Naive thymus-derived CD8-positive, alpha-beta T cell (primary cell): ENCODE measurements at regions not wholly inside any gene's neighbourhood (a gene's known extent, or its start where the extent isn't known, plus 50 kb on each side); places are given as distances from the start of the nearest gene placed in this dataset.

Experiments used
- ATAC-seq, 2 donors: fragments of 150-1000 bp; cut with Tn5 transposase in 1 of 2; sonication (Bioruptor Pico), chemical (Tn5 transposase) in 1 of 2; 1 replicate in 1 of 2; 2 replicates in 1 of 2; pipeline ENCODE4 v1.10.0; 2021; ENCODE audit warnings: mild to moderate bottlenecking in 2 of 2, moderate library complexity in 2 of 2
- POLR2A ChIA-PET: fragments of 350-600 bp; sonication (Branson Sonifier 250); formaldehyde crosslinking; loops from one replicate; lab custom pipeline; 2021; ENCODE audit warnings: antibody characterized with exemption; lab: Charles Lee
- DNase-seq, 10 donors: peaks; one replicate each; pipeline versions ENCODE4 v3.0.0 to v3.0.0-alpha.2; 2020 to 2022
- H3K27ac Mint-ChIP-seq, 10 donors: one replicate each; pipeline ENCODE4 v1.8.0; 2020 to 2022; ENCODE audit warnings: mild to moderate bottlenecking in 10 of 10, mixed read lengths in 10 of 10, moderate library complexity in 4 of 10, inconsistent platforms in 1 of 10
- H3K27me3 Mint-ChIP-seq, 5 donors: one replicate each; pipeline ENCODE4 v1.8.0; 2021 to 2022; ENCODE audit warnings: mixed read lengths in 5 of 5
- H3K36me3 Mint-ChIP-seq, 3 donors: one replicate each; pipeline ENCODE4 v1.8.0; 2020 to 2022; ENCODE audit warnings: mixed read lengths in 3 of 3, mild to moderate bottlenecking in 2 of 3, inconsistent platforms in 1 of 3
- H3K4me1 Mint-ChIP-seq, 4 donors: one replicate each; pipeline ENCODE4 v1.8.0; 2021 to 2022; ENCODE audit warnings: mixed read lengths in 4 of 4
- H3K4me3 Mint-ChIP-seq, 10 donors: one replicate each; pipeline ENCODE4 v1.8.0; 2020 to 2022; ENCODE audit warnings: mild to moderate bottlenecking in 10 of 10, mixed read lengths in 10 of 10, moderate library complexity in 6 of 10, inconsistent platforms in 1 of 10
- H3K9me3 Mint-ChIP-seq, 9 donors: one replicate each; pipeline ENCODE4 v1.8.0; 2020 to 2022; ENCODE audit warnings: mixed read lengths in 9 of 9, mild to moderate bottlenecking in 3 of 9, inconsistent platforms in 1 of 9, moderate library complexity in 1 of 9

- peaks cover 0 to 4% (median 0%) of the 10 kb centered on the region in 9 donors for H3K9me3 Mint-ChIP-seq
- ATAC-seq (no peak), DNase-seq (no peak)
- POLR2A ChIA-PET: no interaction called here
- H3K27me3 Mint-ChIP-seq: peaks cover 0 to 6% (median 0%) of the 10 kb centered on the region in 5 donors
- no peak overlapping the region for H3K4me3 Mint-ChIP-seq
- H3K36me3 Mint-ChIP-seq: no peaks in the 10 kb centered on the region
- no peaks in the 10 kb centered on the region for H3K4me1 Mint-ChIP-seq
- H3K27ac Mint-ChIP-seq: no peak overlapping the region
These were observed 151.1 kb downstream of the PJA1 start for GRCh38 chrX:69014200-69014599.

- Mint-ChIP-seq H3K27ac (no peak overlapping the region), H3K36me3 (peaks cover 0 to 4% (median 0%) of the 10 kb centered on the region in 3 donors), H3K9me3 (peaks cover 0 to 9% (median 0%) of the 10 kb centered on the region in 9 donors), H3K27me3 (peaks cover 0 to 6% (median 0%) of the 10 kb centered on the region in 5 donors), H3K4me1 (no peaks in the 10 kb centered on the region), H3K4me3 (no peak overlapping the region)
- ATAC-seq (no peak), DNase-seq (no peak)
- POLR2A ChIA-PET: no interaction called here
These were observed 154.9 kb downstream of the PJA1 start for GRCh38 chrX:69010339-69010738.

- no peak for DNase-seq
- no peak overlapping the region for H3K4me3 Mint-ChIP-seq
- H3K9me3 Mint-ChIP-seq: peaks cover 0 to 2% (median 0%) of the 10 kb centered on the region in 9 donors
- H3K27ac Mint-ChIP-seq: peak overlapping the region in 1 of 10 donors; percentile 16
- H3K27me3 Mint-ChIP-seq: no peaks in the 10 kb centered on the region
- no peaks in the 10 kb centered on the region for H3K4me1 Mint-ChIP-seq
- no peak for ATAC-seq
- POLR2A ChIA-PET: no interaction called here
- no peaks in the 10 kb centered on the region for H3K36me3 Mint-ChIP-seq
These were observed 164.4 kb downstream of the PJA1 start for GRCh38 chrX:69000877-69001276.

- H3K9me3 Mint-ChIP-seq: no peaks in the 10 kb centered on the region
- H3K27me3 Mint-ChIP-seq: no peaks in the 10 kb centered on the region
- peaks cover 0 to 2% (median 0%) of the 10 kb centered on the region in 4 donors for H3K4me1 Mint-ChIP-seq
- no peak overlapping the region for H3K27ac Mint-ChIP-seq
- DNase-seq: no peak
- H3K4me3 Mint-ChIP-seq: no peak overlapping the region
- ATAC-seq: no peak
- no peaks in the 10 kb centered on the region for H3K36me3 Mint-ChIP-seq
- POLR2A ChIA-PET: no interaction called here
These were observed 165.3 kb downstream of the PJA1 start for GRCh38 chrX:68999931-69000330.

DNA sequence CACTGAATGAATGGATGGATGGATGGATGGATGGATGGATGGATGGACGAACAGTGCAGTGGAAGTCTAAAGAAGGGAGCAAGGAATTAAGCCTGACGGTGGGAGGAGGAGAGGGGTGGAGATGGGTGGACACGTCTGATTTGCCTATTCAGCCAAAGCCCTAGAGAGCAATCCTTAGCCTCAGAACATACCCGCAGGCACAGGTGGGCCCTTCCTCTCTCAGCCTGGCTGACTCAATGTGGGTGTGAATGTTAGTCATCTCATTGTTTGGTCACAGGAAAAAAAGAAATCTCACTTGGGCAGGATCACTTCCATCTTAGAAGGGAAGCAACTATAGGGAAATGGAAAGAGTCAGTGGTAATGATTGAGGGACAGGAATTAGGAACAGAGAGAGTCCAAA is 165.9 kb downstream of the PJA1 start:
- POLR2A ChIA-PET: no interaction called here
- DNase-seq (no peak), ATAC-seq (no peak)
- H3K9me3 Mint-ChIP-seq: no peaks in the 10 kb centered on the region
- no peak overlapping the region for H3K4me3 Mint-ChIP-seq
- H3K27me3 Mint-ChIP-seq: no peaks in the 10 kb centered on the region
- no peaks in the 10 kb centered on the region for H3K36me3 Mint-ChIP-seq
- H3K27ac Mint-ChIP-seq: no peak overlapping the region
- H3K4me1 Mint-ChIP-seq: peaks cover 0 to 2% (median 0%) of the 10 kb centered on the region in 4 donors

- Mint-ChIP-seq H3K4me3 (no peak overlapping the region), H3K9me3 (no peaks in the 10 kb centered on the region), H3K27me3 (no peaks in the 10 kb centered on the region), H3K36me3 (no peaks in the 10 kb centered on the region), H3K27ac (no peak overlapping the region), H3K4me1 (peaks cover 0 to 2% (median 0%) of the 10 kb centered on the region in 4 donors)
- no peak for ATAC-seq
- POLR2A ChIA-PET: no interaction called here
- DNase-seq: no peak
These were observed 166.5 kb downstream of the PJA1 start for GRCh38 chrX:68998716-68999115.

GRCh38 chrX:68997911-68998310 is 167.3 kb downstream of the PJA1 start:
- DNase-seq (no peak), ATAC-seq (no peak)
- no peaks in the 10 kb centered on the region for H3K36me3 Mint-ChIP-seq
- H3K27ac Mint-ChIP-seq: no peak overlapping the region
- no peak overlapping the region for H3K4me3 Mint-ChIP-seq
- peaks cover 0 to 2% (median 0%) of the 10 kb centered on the region in 4 donors for H3K4me1 Mint-ChIP-seq
- no peaks in the 10 kb centered on the region for H3K27me3 Mint-ChIP-seq
- no peaks in the 10 kb centered on the region for H3K9me3 Mint-ChIP-seq
- POLR2A ChIA-PET: no interaction called here

DNA sequence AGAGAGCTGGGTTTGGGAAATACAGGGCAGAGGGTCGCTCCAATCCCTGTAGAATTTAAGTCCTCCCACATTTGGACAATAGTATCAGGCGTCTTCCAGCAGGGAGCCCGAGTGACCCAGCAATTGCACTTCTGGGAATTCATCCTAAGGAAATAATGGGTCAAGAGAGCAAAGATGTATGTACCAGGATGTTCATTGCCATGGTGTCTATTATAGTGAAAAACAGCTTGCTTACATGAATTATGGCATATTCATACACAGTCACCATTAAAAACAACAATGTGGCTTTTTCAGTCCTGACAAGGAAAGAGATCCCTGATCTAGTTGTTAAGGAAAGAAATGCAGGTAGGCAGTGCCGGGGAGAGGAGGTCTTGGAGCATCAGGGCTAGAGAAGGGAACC is 167.7 kb downstream of the PJA1 start:
- no peak overlapping the region for H3K4me3 Mint-ChIP-seq
- no peaks in the 10 kb centered on the region for H3K9me3 Mint-ChIP-seq
- POLR2A ChIA-PET: no interaction called here
- no peak for ATAC-seq
- H3K27ac Mint-ChIP-seq: no peak overlapping the region
- H3K27me3 Mint-ChIP-seq: no peaks in the 10 kb centered on the region
- no peaks in the 10 kb centered on the region for H3K36me3 Mint-ChIP-seq
- H3K4me1 Mint-ChIP-seq: peaks cover 0 to 2% (median 0%) of the 10 kb centered on the region in 4 donors
- DNase-seq: no peak

DNA sequence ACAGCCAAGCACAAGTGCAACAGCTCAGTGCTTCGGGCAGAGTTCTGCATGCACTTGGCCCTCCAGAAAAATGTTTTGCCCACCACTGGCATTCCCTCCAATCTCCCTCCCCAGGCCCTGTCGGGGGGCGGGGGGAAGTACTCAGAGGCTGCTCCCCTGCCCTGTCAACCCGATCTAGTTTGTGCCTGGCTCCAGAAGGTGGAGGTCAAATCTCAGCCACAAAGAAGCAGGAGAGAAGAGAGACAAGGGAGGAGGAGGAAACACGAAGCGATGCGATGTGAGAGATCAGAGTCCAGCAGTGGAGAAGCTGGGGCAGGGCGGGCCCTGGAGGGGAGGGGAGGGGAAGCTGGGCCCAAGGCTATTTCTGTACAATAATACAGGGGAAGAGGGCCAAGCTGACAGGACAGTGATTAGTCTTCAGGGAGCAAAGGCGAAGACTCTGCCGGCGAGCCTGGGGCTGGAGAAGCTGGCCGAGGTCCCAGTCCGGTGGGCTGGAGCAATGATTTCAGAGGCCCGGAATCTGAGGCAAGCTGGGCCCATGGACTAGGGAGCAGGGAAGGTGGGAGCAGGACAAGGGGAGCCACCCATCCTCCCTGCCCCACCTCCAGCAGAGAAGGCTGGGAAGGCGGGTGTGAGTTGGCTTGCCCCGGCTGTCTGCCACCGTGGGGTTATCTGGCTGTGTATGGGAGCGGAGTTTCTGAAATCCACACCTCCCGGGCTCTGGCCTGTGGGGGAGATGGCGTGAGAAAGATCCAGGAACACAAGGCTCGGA is 167.1 kb downstream of the EFNB1 start:
- Mint-ChIP-seq H3K4me1 (peaks cover 0 to 2% (median 0%) of the 10 kb centered on the region in 4 donors), H3K27ac (no peak overlapping the region), H3K9me3 (no peaks in the 10 kb centered on the region), H3K36me3 (no peaks in the 10 kb centered on the region), H3K27me3 (no peaks in the 10 kb centered on the region), H3K4me3 (no peak overlapping the region)
- ATAC-seq (no peak), DNase-seq (no peak)
- POLR2A ChIA-PET: no interaction called here

- DNase-seq (no peak), ATAC-seq (no peak)
- no peaks in the 10 kb centered on the region for H3K36me3 Mint-ChIP-seq
- H3K27ac Mint-ChIP-seq: no peak overlapping the region
- H3K27me3 Mint-ChIP-seq: no peaks in the 10 kb centered on the region
- H3K4me3 Mint-ChIP-seq: no peak overlapping the region
- POLR2A ChIA-PET: no interaction called here
- H3K9me3 Mint-ChIP-seq: no peaks in the 10 kb centered on the region
- H3K4me1 Mint-ChIP-seq: peaks cover 0 to 2% (median 0%) of the 10 kb centered on the region in 4 donors
These were observed 166.6 kb downstream of the EFNB1 start for GRCh38 chrX:68995386-68995779.

DNA sequence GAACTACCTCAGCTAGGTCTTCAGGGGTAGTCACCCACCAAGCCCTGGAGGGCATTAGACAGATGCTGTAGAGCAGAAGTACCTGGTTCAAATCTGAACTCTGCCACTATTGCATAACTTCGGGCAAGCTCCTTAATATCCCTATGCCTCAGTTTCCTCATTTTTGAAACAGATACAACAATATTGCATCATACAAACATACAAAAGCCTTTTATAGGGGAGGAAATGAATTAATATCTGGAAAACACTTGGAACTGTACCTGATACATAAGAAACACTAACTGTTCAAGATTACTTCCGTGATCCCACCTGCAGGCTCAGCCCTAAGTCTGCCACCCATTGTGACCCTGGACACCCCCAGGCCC is 166.1 kb downstream of the EFNB1 start:
- Mint-ChIP-seq H3K27me3 (no peaks in the 10 kb centered on the region), H3K4me3 (no peak overlapping the region), H3K4me1 (peaks cover 0 to 2% (median 0%) of the 10 kb centered on the region in 4 donors), H3K36me3 (no peaks in the 10 kb centered on the region), H3K27ac (no peak overlapping the region), H3K9me3 (no peaks in the 10 kb centered on the region)
- no peak for ATAC-seq
- POLR2A ChIA-PET: no interaction called here
- DNase-seq: no peak

DNA sequence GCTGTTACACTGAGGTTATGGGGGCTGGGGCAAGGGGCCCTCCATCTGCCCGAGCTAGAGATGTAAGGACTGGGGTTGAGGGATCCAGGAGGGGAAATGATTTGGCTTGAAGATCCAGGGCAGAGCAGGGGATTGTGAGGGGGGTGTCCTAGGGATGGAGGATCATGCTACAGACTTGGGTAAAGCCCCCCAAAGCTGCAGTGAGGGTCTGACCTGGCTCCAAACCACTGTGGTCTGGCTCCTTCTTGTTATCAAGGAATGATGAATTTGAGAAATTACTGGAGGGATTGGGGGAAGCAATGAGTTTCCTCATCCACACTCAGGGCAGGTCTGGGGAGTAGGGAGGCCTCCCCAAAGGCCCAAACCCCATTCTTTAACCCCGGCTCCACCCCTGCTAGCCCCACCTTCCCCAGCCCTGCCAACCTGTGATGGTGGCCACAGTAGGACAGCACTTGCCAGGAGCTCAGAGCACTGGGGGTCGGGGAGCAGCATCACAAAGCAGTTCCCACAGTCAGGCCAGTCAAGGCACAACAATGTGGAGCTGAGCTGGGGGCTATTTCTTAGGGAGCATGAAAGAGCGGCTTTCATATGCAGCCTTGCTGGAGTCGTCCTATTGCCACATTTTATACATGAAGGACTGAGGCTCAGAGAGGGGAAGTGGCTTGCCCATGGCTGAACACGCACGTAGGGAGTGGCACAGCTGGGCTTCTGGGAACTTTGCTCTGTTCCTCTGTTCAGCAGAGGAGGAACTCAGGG is 165.5 kb downstream of the EFNB1 start:
- POLR2A ChIA-PET: no interaction called here

DNA sequence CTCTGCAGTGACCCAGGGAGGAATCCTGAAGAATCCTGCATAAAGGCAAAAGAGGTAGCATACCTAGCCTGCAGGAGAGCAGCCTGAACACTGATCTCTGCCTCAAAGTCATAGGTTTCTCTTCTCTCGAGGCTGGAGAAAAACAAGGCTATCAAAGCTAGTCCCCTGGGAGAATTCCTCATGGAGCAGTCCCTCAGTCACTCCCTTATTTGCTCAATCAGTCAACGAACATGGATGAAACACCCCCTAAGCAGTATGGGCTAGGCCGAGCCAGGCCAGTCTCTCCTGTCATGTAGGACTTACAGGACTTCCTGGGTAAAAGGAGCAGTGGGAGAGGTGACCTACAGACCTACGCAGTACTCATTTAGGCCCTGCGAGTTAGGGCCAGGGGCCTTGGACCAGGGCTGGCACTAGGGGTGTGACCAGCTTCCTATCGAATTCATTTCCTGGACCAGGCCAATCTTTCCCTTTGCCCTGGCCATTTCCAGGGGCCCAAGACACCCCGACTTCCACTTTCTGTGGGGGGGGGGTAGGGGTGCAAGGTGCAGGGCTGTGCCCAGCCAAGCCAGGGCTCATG is 164.1 kb downstream of the EFNB1 start:
- POLR2A ChIA-PET: no interaction called here
- no peaks in the 10 kb centered on the region for H3K27me3 Mint-ChIP-seq
- peak overlapping the region in 1 of 10 donors; percentile 85 for H3K27ac Mint-ChIP-seq
- DNase-seq: no peak
- H3K4me3 Mint-ChIP-seq: no peak overlapping the region
- H3K9me3 Mint-ChIP-seq: no peaks in the 10 kb centered on the region
- H3K4me1 Mint-ChIP-seq: peaks cover 0 to 2% (median 0%) of the 10 kb centered on the region in 4 donors
- no peak for ATAC-seq
- H3K36me3 Mint-ChIP-seq: no peaks in the 10 kb centered on the region

More for the DNA sequence above, 165.5 kb downstream of the EFNB1 start:
- Mint-ChIP-seq H3K36me3 (no peaks in the 10 kb centered on the region), H3K9me3 (no peaks in the 10 kb centered on the region), H3K27me3 (no peaks in the 10 kb centered on the region), H3K27ac (no peak overlapping the region), H3K4me3 (no peak overlapping the region), H3K4me1 (peaks cover 0 to 2% (median 0%) of the 10 kb centered on the region in 4 donors)
- ATAC-seq: no peak
- DNase-seq: no peak
